Activated T-helper 2 cell treated with anti-CD3 and anti-CD28 coated beads, Interferon-gamma antibody, Interleukin-2, Interleukin-4, amounts not matched to agents 10 μg/mL and 5 μg/mL and 100 μg/mL, durations not matched to agents 14 hours and 24 hours and 36 hours (primary cell): ENCODE measurements at regions not wholly inside any gene's neighbourhood (a gene's known extent, or its start where the extent isn't known, plus 50 kb on each side); places are given as distances from the start of the nearest gene placed in this dataset.

ENCODE experiments used
- DNase-seq: peaks from one replicate; pipeline ENCODE4 v3.0.0; 2021; ENCODE audit warnings: low spot score
- H3K27ac Mint-ChIP-seq: one replicate; pipeline ENCODE4 v1.8.0; 2021; ENCODE audit warnings: mixed read lengths
- H3K27me3 Mint-ChIP-seq: one replicate; pipeline ENCODE4 v1.8.0; 2021; ENCODE audit warnings: low read depth, mixed read lengths
- H3K36me3 Mint-ChIP-seq: one replicate; pipeline ENCODE4 v1.8.0; 2021; ENCODE audit warnings: low read depth, mixed read lengths
- H3K4me1 Mint-ChIP-seq: one replicate; pipeline ENCODE4 v1.8.0; 2021; ENCODE audit warnings: low read depth, mixed read lengths
- H3K4me3 Mint-ChIP-seq: one replicate; pipeline ENCODE4 v1.8.0; 2021; ENCODE audit warnings: low read depth, mild to moderate bottlenecking, moderate library complexity, mixed read lengths
- H3K9me3 Mint-ChIP-seq: one replicate; pipeline ENCODE4 v1.8.0; 2021; ENCODE audit warnings: mixed read lengths
- intact Hi-C: fragments of 100-400 bp; cut with micrococcal nuclease; formaldehyde crosslinking; loops from one replicate; pipeline ENCODE4 v1.15.1; 2023

DNA sequence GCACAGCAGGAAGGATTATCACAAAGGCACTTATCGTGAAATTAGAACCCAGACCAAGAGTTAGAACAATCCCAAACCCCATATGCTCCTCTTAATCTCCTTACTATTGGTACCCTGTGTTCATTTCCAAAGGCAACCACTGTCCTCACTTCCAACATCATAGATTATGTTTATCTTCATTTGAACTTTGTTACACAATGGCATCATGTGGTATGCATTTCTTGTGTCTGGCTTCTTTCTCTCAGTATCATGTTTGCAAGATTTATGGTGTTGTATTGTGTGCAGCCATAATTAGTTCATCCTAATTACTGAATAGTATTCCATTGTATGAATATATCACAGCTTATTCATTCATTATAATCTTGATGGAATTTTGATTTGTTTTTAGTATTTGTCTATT, 124.6 kb upstream of the SEC61G start:
- H3K27ac Mint-ChIP-seq, result no peak overlapping the region
- no peaks in the 10 kb centered on the region for H3K36me3 Mint-ChIP-seq
- no peaks in the 10 kb centered on the region for H3K4me1 Mint-ChIP-seq
- intact Hi-C loops, result no loop called here
- no peak overlapping the region for H3K4me3 Mint-ChIP-seq
- H3K27me3 Mint-ChIP-seq, result peaks cover 6% of the 10 kb centered on the region
- H3K9me3 Mint-ChIP-seq, result no peaks in the 10 kb centered on the region
- DNase-seq, result no peak

- Mint-ChIP-seq H3K4me1 (no peaks in the 10 kb centered on the region), H3K36me3 (no peaks in the 10 kb centered on the region), H3K4me3 (no peak overlapping the region), H3K27me3 (peaks cover 13% of the 10 kb centered on the region), H3K27ac (no peak overlapping the region), H3K9me3 (no peaks in the 10 kb centered on the region)
- intact Hi-C loops, result no loop called here
- no peak for DNase-seq
Measured at GRCh38 chr7:54885285-54885684, 126.3 kb upstream of the SEC61G start.

DNA sequence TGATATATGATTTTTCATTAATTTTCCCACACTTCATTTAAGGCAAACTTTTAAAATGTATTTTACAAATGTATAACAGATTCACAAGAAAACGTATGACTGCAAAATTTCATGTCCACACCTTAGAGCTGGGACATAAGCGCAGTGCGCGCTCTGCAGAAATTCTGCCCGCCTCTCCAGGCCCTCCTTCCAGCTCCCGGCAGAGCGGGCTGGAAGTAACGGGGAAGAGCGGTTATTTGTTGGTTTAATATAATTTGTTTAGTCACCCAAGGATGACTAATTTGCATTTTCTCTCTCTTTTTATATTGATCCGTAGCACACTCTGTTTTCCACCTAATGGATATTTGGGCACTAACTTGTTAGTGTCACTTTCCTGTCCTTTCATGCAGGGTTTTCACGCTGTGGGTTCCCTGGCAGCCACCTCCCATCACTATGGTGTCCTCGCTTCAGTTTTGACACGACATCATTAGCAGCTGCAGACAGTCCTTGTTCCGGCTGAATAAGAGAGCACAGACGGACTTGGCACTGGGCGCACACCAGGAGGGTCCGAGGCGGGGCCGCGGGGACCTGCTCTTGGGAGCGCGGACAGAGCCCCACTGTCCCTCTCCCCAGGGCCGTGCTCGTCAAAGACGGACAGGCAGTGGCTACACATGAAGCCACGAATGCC, 129.2 kb upstream of the SEC61G start:
- no peak for DNase-seq
- H3K27me3 Mint-ChIP-seq, result peaks cover 16% of the 10 kb centered on the region
- H3K27ac Mint-ChIP-seq, result no peak overlapping the region
- no peak overlapping the region for H3K4me3 Mint-ChIP-seq
- intact Hi-C loops, result no loop called here
- H3K9me3 Mint-ChIP-seq, result no peaks in the 10 kb centered on the region
- H3K36me3 Mint-ChIP-seq, result no peaks in the 10 kb centered on the region
- H3K4me1 Mint-ChIP-seq, result no peaks in the 10 kb centered on the region

GRCh38 chr7:54888734-54889082, 129.7 kb upstream of the SEC61G start:
- Mint-ChIP-seq H3K27me3 (peaks cover 16% of the 10 kb centered on the region), H3K4me3 (no peak overlapping the region), H3K36me3 (no peaks in the 10 kb centered on the region), H3K27ac (no peak overlapping the region), H3K9me3 (no peaks in the 10 kb centered on the region), H3K4me1 (no peaks in the 10 kb centered on the region)
- intact Hi-C loops, result no loop called here
- no peak for DNase-seq

DNA sequence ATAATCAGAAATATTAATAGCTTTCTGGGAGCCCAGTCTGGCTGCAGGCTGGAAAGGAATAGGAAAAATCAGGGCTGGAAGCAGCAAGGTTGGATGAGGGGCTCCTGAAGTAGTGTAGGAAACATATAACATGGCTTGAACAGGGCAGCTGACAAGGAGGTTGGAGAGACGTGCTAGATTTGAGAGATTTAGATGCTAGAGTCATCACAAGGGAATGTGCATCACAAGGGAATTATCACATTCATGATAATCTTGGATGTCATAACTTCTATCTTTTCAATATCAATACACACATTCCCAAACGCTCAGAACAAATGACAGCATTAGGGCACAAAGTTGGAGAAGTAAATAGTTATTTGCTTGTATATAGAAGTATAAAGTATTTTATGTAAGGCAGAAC, 120.9 kb upstream of the EGFR start:
- H3K27ac Mint-ChIP-seq, result no peak overlapping the region
- no peaks in the 10 kb centered on the region for H3K27me3 Mint-ChIP-seq
- no peaks in the 10 kb centered on the region for H3K9me3 Mint-ChIP-seq
- DNase-seq, result no peak
- no peaks in the 10 kb centered on the region for H3K4me1 Mint-ChIP-seq
- H3K36me3 Mint-ChIP-seq, result no peaks in the 10 kb centered on the region
- H3K4me3 Mint-ChIP-seq, result no peak overlapping the region
- intact Hi-C loops, result no loop called here

GRCh38 chr7:54898659-54899340, 120.0 kb upstream of the EGFR start:
- H3K27ac Mint-ChIP-seq, result no peak overlapping the region
- intact Hi-C loops, result no loop called here
- H3K36me3 Mint-ChIP-seq, result no peaks in the 10 kb centered on the region
- no peaks in the 10 kb centered on the region for H3K9me3 Mint-ChIP-seq
- H3K4me1 Mint-ChIP-seq, result no peaks in the 10 kb centered on the region
- H3K27me3 Mint-ChIP-seq, result no peaks in the 10 kb centered on the region
- H3K4me3 Mint-ChIP-seq, result no peak overlapping the region
- DNase-seq, result no peak

DNA sequence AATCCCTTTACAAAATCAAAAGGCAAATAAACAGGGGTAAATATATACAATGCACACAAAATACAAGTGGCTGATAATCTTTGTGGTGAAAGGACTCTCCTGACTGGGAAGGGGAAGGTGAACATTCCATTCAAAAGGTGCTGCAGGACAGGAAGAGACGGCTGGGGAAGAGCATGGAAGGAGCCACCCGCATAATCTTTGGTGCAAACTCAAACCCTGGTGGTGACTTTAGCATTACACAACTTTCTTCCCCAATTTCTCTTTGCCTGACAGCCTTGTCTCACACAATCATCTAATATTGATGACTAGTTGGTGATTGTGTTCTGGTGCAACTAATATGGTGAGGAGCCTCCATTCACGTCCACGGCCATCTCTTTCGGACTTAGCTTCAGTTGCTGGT, 117.0 kb upstream of the EGFR start:
- Mint-ChIP-seq H3K27ac (no peak overlapping the region), H3K4me3 (no peak overlapping the region)

DNA sequence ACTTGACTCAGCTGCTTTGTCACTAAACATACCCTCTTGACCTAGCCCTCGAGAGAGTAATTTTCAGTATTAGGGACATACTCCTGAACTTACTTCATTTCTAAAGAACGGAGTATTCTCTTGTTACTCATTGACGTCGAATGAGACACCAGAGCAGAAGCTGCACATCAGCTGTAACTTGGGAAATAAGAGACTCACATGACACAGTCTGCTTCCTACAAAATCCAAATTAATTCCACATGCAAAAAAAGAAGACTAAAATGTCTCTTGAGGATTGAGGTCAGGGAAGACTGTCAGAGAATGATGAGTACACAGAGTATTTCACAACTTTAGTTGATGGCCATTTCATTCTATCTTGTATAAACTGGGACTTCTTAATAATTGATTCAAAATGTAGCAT, 114.7 kb upstream of the EGFR start:
- DNase-seq, result no peak
- Mint-ChIP-seq H3K27ac (no peak overlapping the region), H3K4me3 (no peak overlapping the region), H3K4me1 (no peaks in the 10 kb centered on the region), H3K9me3 (no peaks in the 10 kb centered on the region), H3K27me3 (no peaks in the 10 kb centered on the region), H3K36me3 (no peaks in the 10 kb centered on the region)
- intact Hi-C loops, result no loop called here

More for the DNA sequence above, 117.0 kb upstream of the EGFR start:
- no peak for DNase-seq
- no peaks in the 10 kb centered on the region for H3K27me3 Mint-ChIP-seq
- no peaks in the 10 kb centered on the region for H3K36me3 Mint-ChIP-seq
- no peaks in the 10 kb centered on the region for H3K4me1 Mint-ChIP-seq
- H3K9me3 Mint-ChIP-seq, result no peaks in the 10 kb centered on the region
- intact Hi-C loops, result no loop called here

DNA sequence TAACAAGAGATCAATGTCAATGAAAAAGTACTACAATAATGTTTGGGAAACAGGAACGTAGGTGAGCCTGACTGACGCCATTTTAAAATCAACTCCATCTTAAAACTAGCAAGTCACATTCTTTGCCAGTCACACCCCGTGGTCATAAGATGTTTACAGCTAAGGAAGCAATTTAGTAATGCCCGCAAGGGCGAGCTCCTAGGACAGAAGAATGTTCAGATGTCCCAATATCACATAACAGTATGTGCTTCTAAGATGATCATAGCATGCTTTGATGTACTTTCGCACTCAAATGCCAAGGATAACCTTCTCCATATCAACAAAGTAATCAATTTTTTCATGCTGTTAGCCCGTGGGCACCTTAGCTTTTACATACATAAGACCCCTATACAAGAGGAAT, 113.8 kb upstream of the EGFR start:
- no peak for DNase-seq
- intact Hi-C loops, result no loop called here
- no peak overlapping the region for H3K4me3 Mint-ChIP-seq
- H3K27ac Mint-ChIP-seq, result no peak overlapping the region
- H3K36me3 Mint-ChIP-seq, result no peaks in the 10 kb centered on the region
- H3K4me1 Mint-ChIP-seq, result no peaks in the 10 kb centered on the region
- H3K27me3 Mint-ChIP-seq, result no peaks in the 10 kb centered on the region
- no peaks in the 10 kb centered on the region for H3K9me3 Mint-ChIP-seq

DNA sequence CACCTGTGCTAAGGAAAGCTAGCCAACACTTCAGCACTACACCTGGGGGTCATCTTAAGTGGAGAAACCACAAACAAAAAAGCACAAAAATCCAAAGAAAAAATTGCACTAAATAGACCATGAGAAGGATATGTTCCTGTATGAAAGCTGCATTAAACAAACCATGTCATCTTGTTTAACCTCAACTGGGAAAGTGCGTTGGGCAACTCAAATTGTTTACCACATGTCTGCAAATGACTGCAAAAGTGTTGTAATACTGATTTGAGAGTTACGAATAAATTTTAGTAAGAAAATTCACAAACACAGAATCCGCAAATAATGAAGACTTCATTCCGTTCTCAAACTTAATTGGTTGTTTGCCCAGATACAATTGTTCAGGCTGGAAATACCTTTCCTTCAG, 111.9 kb upstream of the EGFR start:
- no peaks in the 10 kb centered on the region for H3K27me3 Mint-ChIP-seq
- intact Hi-C loops, result no loop called here
- DNase-seq, result no peak
- H3K4me1 Mint-ChIP-seq, result no peaks in the 10 kb centered on the region
- H3K4me3 Mint-ChIP-seq, result no peak overlapping the region
- H3K36me3 Mint-ChIP-seq, result no peaks in the 10 kb centered on the region
- no peak overlapping the region for H3K27ac Mint-ChIP-seq
- H3K9me3 Mint-ChIP-seq, result no peaks in the 10 kb centered on the region

DNA sequence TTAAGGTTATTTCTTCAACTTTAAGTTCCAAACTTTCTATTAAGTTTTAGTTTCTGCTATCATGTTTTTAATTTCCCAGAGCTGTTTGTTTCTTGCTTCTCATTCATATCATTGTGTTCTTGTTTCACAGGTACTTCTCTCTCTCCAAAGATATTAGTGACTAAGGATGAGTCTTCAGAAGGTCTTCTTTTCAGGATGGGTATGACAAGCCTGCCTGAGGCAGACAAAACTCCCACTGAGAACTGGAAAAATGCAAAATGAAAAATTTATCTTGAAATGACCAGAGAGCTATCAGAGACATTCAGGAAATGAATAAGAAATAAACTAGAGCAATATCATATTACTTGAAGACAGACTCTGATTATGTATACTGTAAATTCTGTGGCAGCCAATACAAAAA, 110.8 kb upstream of the EGFR start:
- H3K4me3 Mint-ChIP-seq, result no peak overlapping the region
- intact Hi-C loops, result no loop called here
- no peak for DNase-seq
- H3K9me3 Mint-ChIP-seq, result no peaks in the 10 kb centered on the region
- no peaks in the 10 kb centered on the region for H3K27me3 Mint-ChIP-seq
- no peaks in the 10 kb centered on the region for H3K36me3 Mint-ChIP-seq
- no peaks in the 10 kb centered on the region for H3K4me1 Mint-ChIP-seq
- H3K27ac Mint-ChIP-seq, result no peak overlapping the region

- no peak overlapping the region for H3K4me3 Mint-ChIP-seq
- H3K36me3 Mint-ChIP-seq, result no peaks in the 10 kb centered on the region
Measured at GRCh38 chr7:54908760-54909438, 109.9 kb upstream of the EGFR start.

DNA sequence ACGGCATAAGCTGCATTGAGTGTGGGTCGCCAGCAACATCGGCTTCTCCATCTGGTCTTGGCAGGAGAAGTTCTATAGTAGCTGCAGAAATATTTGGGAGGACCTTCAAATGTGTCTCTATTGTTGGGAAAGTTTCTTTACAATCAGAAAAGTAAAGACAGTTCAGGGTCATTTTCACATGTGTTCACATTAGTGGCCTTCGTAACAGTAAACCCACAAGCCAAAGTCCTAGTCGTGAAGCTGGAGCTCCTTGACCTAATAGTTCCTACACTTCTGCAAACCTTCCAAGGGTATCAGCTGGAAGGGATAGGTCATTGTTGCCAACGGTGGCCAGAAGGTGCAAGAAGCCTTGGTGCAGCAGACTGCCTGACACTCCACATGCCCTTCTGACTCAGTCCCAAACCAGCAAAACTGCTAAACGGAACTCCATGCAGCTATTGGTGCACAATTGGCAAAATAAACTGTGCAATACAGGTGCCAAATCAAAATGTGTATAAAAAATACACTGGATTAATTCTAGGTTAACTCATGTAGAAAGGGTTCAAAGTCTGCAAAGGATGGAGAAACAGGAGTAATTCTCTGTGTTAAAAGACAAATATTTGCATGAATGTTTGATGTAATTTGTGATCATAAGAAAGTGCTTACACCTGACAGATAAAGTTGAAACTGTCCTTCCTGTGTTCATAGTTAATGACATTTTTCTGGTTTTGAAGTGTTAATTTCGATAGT, 102.8 kb upstream of the EGFR start:
- intact Hi-C loops, result no loop called here
- no peak overlapping the region for H3K27ac Mint-ChIP-seq
- no peak for DNase-seq

More at GRCh38 chr7:54908760-54909438, 109.9 kb upstream of the EGFR start:
- Mint-ChIP-seq H3K27me3 (no peaks in the 10 kb centered on the region), H3K4me1 (no peaks in the 10 kb centered on the region), H3K27ac (no peak overlapping the region), H3K9me3 (no peaks in the 10 kb centered on the region)
- DNase-seq, result no peak
- intact Hi-C loops, result no loop called here

More for the DNA sequence above, 102.8 kb upstream of the EGFR start:
- Mint-ChIP-seq H3K4me3 (no peak overlapping the region), H3K9me3 (no peaks in the 10 kb centered on the region), H3K4me1 (no peaks in the 10 kb centered on the region), H3K36me3 (no peaks in the 10 kb centered on the region), H3K27me3 (no peaks in the 10 kb centered on the region)
